GM12878 (cell line): ENCODE measurements at regions not wholly inside any gene's neighbourhood (a gene's known extent, or its start where the extent isn't known, plus 50 kb on each side); places are given as distances from the start of the nearest gene placed in this dataset.
"Not testable (repeated sequence)": the region's sequence is repeated elsewhere in the genome, so short reads cannot be mapped to it uniquely, and the experiment has no call there.

ENCODE experiments used
- CBFB ChIP-seq: IDR thresholded peaks from 2 replicates; pipeline ENCODE4 v1.6.1; 2016; ENCODE audit warnings: antibody characterized with exemption, low read depth
- CBX5 ChIP-seq: sonication (generic); IDR thresholded peaks from 2 replicates; pipeline ENCODE4 v1.6.1; 2016; ENCODE audit warnings: low read depth, moderate library complexity, mild to moderate bottlenecking, inconsistent platforms
- CEBPB ChIP-seq, 2 experiments: fragments of 150-350 bp in 1 of 2; IDR thresholded peaks; 2 replicates each; pipeline ENCODE4 v1.6.1; 2012 to 2014; ENCODE audit warnings: low read depth in 2 of 2, low read length in 2 of 2, borderline replicate concordance in 1 of 2, inconsistent platforms in 1 of 2
- MEF2A ChIP-seq: IDR thresholded peaks from 2 replicates; pipeline ENCODE4 v1.6.1; 2011; ENCODE audit warnings: low read depth, mild to moderate bottlenecking, low read length, moderate library complexity; ENCODE audit not compliant: insufficient read depth
- NFIC ChIP-seq: IDR thresholded peaks from 2 replicates; pipeline ENCODE4 v1.6.1; 2012; ENCODE audit warnings: low read depth, mild to moderate bottlenecking, inconsistent platforms, low read length, moderate library complexity
- POLR2AphosphoS5 ChIP-seq: IDR thresholded peaks from 2 replicates; pipeline ENCODE4 v1.6.1; 2011; ENCODE audit warnings: mild to moderate bottlenecking, low read length, inconsistent platforms
- SIN3A ChIP-seq: IDR thresholded peaks from 2 replicates; pipeline ENCODE4 v1.6.1; 2012; ENCODE audit warnings: low read depth, low read length, improper control_type of control experiment
- SMAD5 ChIP-seq: IDR thresholded peaks from 2 replicates; pipeline ENCODE4 v1.6.1; 2016; ENCODE audit warnings: antibody characterized with exemption, low read depth
- SPI1 ChIP-seq: IDR thresholded peaks from 2 replicates; pipeline ENCODE4 v1.6.1; 2011; ENCODE audit warnings: low read depth, mild to moderate bottlenecking, low read length, moderate library complexity, borderline replicate concordance; ENCODE audit not compliant: insufficient read depth
- TARDBP ChIP-seq: IDR thresholded peaks from 2 replicates; pipeline ENCODE4 v1.6.1; 2016; ENCODE audit warnings: borderline replicate concordance
- TBL1XR1 ChIP-seq: IDR thresholded peaks from 2 replicates; pipeline ENCODE4 v1.6.1; 2012; ENCODE audit warnings: low read depth, low read length, improper control_type of control experiment
- USF2 ChIP-seq: IDR thresholded peaks from 2 replicates; pipeline ENCODE4 v1.6.1; 2011; ENCODE audit warnings: low read depth, low read length, improper control_type of control experiment, borderline replicate concordance
- TF ChIP-seq, protein P1 (sequence below), 3 experiments: IDR thresholded peaks in 2 of 3; conservative IDR thresholded peaks in 1 of 3; 2 replicates each; pipeline ENCODE4 v1.5.1; 2011; ENCODE audit warnings: low read depth in 3 of 3, low read length in 3 of 3, mild to moderate bottlenecking in 3 of 3, control low read depth in 2 of 3, moderate library complexity in 2 of 3, inconsistent platforms in 1 of 3, mixed read lengths in 1 of 3; ENCODE audit not compliant: control insufficient read depth in 2 of 3, insufficient read depth in 1 of 3; ENCODE audit errors: extremely low read depth in 1 of 3

GRCh38 chr4:115519476-115519875 is 406.1 kb upstream of the NDST4 start:
- TF ChIP-seq TARDBP; CBFB; CBX5; USF2; CEBPB (IDR thresholded peaks at IDR 0.05; ENCODE audit: borderline replicate concordance in 1 of 2, low read depth in 2 of 2, low read length in 2 of 2); SMAD5; TBL1XR1; SPI1; SIN3A; POLR2AphosphoS5; NFIC; MEF2A: not testable (repeated sequence)
- TF ChIP-seq, protein P1, sequence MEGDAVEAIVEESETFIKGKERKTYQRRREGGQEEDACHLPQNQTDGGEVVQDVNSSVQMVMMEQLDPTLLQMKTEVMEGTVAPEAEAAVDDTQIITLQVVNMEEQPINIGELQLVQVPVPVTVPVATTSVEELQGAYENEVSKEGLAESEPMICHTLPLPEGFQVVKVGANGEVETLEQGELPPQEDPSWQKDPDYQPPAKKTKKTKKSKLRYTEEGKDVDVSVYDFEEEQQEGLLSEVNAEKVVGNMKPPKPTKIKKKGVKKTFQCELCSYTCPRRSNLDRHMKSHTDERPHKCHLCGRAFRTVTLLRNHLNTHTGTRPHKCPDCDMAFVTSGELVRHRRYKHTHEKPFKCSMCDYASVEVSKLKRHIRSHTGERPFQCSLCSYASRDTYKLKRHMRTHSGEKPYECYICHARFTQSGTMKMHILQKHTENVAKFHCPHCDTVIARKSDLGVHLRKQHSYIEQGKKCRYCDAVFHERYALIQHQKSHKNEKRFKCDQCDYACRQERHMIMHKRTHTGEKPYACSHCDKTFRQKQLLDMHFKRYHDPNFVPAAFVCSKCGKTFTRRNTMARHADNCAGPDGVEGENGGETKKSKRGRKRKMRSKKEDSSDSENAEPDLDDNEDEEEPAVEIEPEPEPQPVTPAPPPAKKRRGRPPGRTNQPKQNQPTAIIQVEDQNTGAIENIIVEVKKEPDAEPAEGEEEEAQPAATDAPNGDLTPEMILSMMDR (IDR thresholded peaks at IDR 0.05 in 2 of 3, conservative IDR thresholded peaks at IDR 0.05 in 1 of 3; ENCODE audit: control insufficient read depth in 2 of 3, extremely low read depth in 1 of 3, insufficient read depth in 1 of 3, low read depth in 3 of 3, low read length in 3 of 3), result not testable (repeated sequence)
